Stimulated activated CD8-positive, alpha-beta memory T cell treated with anti-CD3 and anti-CD28 coated beads, Interleukin-7, amount 100 ng/mL, for 1 hour (primary cell): ENCODE measurements at regions not wholly inside any gene's neighbourhood (a gene's known extent, or its start where the extent isn't known, plus 50 kb on each side); places are given as distances from the start of the nearest gene placed in this dataset.

Experiments used
- DNase-seq, 2 donors: peaks; one replicate each; pipeline ENCODE4 v3.0.0-alpha.2; 2020; ENCODE audit warnings: low read depth in 2 of 2

- no peak for DNase-seq
Observed at GRCh38 chr3:106688464-106688863, 688.8 kb upstream of the CCDC54 start.

GRCh38 chr3:106691476-106691875, 685.8 kb upstream of the CCDC54 start:
- no peak for DNase-seq

- no peak for DNase-seq
Observed at GRCh38 chr3:106692624-106693023, 684.6 kb upstream of the CCDC54 start.

GRCh38 chr3:106699122-106699521, 678.1 kb upstream of the CCDC54 start:
- no peak for DNase-seq

- no peak for DNase-seq
Observed at GRCh38 chr3:106700981-106701380, 676.3 kb upstream of the CCDC54 start.

GRCh38 chr3:106703524-106703923, 673.7 kb upstream of the CCDC54 start:
- no peak for DNase-seq

GRCh38 chr3:106707347-106707746, 669.9 kb upstream of the CCDC54 start:
- DNase-seq = no peak

- DNase-seq = no peak
Observed at GRCh38 chr3:106710596-106710995, 666.6 kb upstream of the CCDC54 start.

GRCh38 chr3:106711650-106712049, 665.6 kb upstream of the CCDC54 start:
- DNase-seq = no peak

GRCh38 chr3:106714400-106714799, 662.8 kb upstream of the CCDC54 start:
- no peak for DNase-seq

GRCh38 chr3:106715286-106715685, 662.0 kb upstream of the CCDC54 start:
- DNase-seq = no peak

- no peak for DNase-seq
Observed at GRCh38 chr3:106717178-106717780, 660.0 kb upstream of the CCDC54 start.

- DNase-seq = no peak
Observed at GRCh38 chr3:106719077-106719476, 658.2 kb upstream of the CCDC54 start.

GRCh38 chr3:106719583-106719982, 657.7 kb upstream of the CCDC54 start:
- DNase-seq = no peak

- no peak for DNase-seq
Observed at GRCh38 chr3:106720510-106720909, 656.7 kb upstream of the CCDC54 start.

GRCh38 chr3:106725566-106725965, 651.7 kb upstream of the CCDC54 start:
- DNase-seq = no peak

GRCh38 chr3:106728315-106729098, 648.7 kb upstream of the CCDC54 start:
- no peak for DNase-seq

- no peak for DNase-seq
Observed at GRCh38 chr3:106729481-106729880, 647.8 kb upstream of the CCDC54 start.

GRCh38 chr3:106731230-106731629, 646.0 kb upstream of the CCDC54 start:
- DNase-seq = no peak

- no peak for DNase-seq
Observed at GRCh38 chr3:106734712-106735111, 642.5 kb upstream of the CCDC54 start.

- no peak for DNase-seq
Observed at GRCh38 chr3:106737265-106737664, 640.0 kb upstream of the CCDC54 start.

- DNase-seq = no peak
Observed at GRCh38 chr3:106740116-106740515, 637.1 kb upstream of the CCDC54 start.

- no peak for DNase-seq
Observed at GRCh38 chr3:106745344-106746168, 631.7 kb upstream of the CCDC54 start.
